ENCODE measurements at regions not wholly inside any gene's neighbourhood (a gene's known extent, or its start where the extent isn't known, plus 50 kb on each side); places are given as distances from the start of the nearest gene placed in this dataset.

DNA sequence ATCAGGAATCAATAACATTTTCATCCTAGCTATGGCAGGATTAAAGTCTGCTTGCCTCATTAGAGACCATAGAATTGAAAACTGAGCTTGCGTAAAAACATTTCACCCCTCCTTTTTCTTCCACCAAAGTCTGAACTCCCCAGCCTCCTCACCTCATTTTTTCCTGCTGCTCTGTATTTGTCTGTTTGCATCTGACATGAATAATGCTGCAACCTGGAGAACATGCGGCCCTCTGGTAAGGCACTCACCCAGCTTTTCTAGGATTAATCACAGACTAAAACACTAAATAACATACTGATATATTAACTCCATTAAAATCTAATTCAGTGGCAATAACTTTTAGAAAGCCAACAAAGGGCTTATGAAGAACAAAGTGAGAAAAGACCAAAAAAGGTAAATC, 677.7 kb upstream of the NRSN1 start:
- TF ChIP-seq POLR2A (IDR thresholded peaks at IDR 0.05) (no peak), POLR2AphosphoS5 (IDR thresholded peaks at IDR 0.05) (no peak)
- TF ChIP-seq, protein P1, sequence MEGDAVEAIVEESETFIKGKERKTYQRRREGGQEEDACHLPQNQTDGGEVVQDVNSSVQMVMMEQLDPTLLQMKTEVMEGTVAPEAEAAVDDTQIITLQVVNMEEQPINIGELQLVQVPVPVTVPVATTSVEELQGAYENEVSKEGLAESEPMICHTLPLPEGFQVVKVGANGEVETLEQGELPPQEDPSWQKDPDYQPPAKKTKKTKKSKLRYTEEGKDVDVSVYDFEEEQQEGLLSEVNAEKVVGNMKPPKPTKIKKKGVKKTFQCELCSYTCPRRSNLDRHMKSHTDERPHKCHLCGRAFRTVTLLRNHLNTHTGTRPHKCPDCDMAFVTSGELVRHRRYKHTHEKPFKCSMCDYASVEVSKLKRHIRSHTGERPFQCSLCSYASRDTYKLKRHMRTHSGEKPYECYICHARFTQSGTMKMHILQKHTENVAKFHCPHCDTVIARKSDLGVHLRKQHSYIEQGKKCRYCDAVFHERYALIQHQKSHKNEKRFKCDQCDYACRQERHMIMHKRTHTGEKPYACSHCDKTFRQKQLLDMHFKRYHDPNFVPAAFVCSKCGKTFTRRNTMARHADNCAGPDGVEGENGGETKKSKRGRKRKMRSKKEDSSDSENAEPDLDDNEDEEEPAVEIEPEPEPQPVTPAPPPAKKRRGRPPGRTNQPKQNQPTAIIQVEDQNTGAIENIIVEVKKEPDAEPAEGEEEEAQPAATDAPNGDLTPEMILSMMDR (IDR thresholded peaks at IDR 0.05), result no peak

Measured in transverse colon (tissue), 4 donors.